HCT116 (cell line): ENCODE measurements at regions not wholly inside any gene's neighbourhood (a gene's known extent, or its start where the extent isn't known, plus 50 kb on each side); places are given as distances from the start of the nearest gene placed in this dataset.

ENCODE experiments used
- CTCF ChIP-seq, 3 experiments: fragments of 200-600 bp in 1 of 3; sonication (generic) in 1 of 3; IDR thresholded peaks in 2 of 3; conservative IDR thresholded peaks in 1 of 3; 2 replicates each; pipeline ENCODE4 v1.5.1; 2012 to 2017; ENCODE audit warnings: low read depth in 2 of 3, low read length in 2 of 3, antibody characterized with exemption in 1 of 3, borderline replicate concordance in 1 of 3, control low read depth in 1 of 3, mild to moderate bottlenecking in 1 of 3, mixed read lengths in 1 of 3, mixed run types in 1 of 3, moderate library complexity in 1 of 3; ENCODE audit not compliant: insufficient read depth in 1 of 3
- EGR1 ChIP-seq: IDR thresholded peaks from 2 replicates; pipeline ENCODE4 v1.6.1; 2012; ENCODE audit warnings: low read depth
- EZH2 ChIP-seq: fragments of 200-600 bp; sonication (generic); IDR thresholded peaks from 2 replicates; pipeline ENCODE4 v1.6.1; 2017; ENCODE audit warnings: antibody characterized with exemption, mixed run types
- EZH2phosphoT487 ChIP-seq: fragments of 200-600 bp; IDR thresholded peaks from 2 replicates; pipeline ENCODE4 v1.6.1; 2018; ENCODE audit warnings: antibody characterized with exemption, borderline replicate concordance
- JUND ChIP-seq: IDR thresholded peaks from 2 replicates; pipeline ENCODE4 v1.6.1; 2012
- POLR2A ChIP-seq: IDR thresholded peaks from 2 replicates; pipeline ENCODE4 v1.7.0; 2011; ENCODE audit warnings: borderline replicate concordance; ENCODE audit not compliant: insufficient read depth, insufficient read length; ENCODE audit errors: extremely low read depth
- POLR2AphosphoS5 ChIP-seq: IDR thresholded peaks from 2 replicates; pipeline ENCODE4 v1.6.1; 2011; ENCODE audit warnings: mild to moderate bottlenecking, low read depth, low read length, moderate library complexity
- RAD21 ChIP-seq: IDR thresholded peaks from 2 replicates; pipeline ENCODE4 v1.6.1; 2012; ENCODE audit warnings: low read depth, mild to moderate bottlenecking
- SP1 ChIP-seq: IDR thresholded peaks from 2 replicates; pipeline ENCODE4 v1.6.1; 2012; ENCODE audit warnings: low read depth
- TCF7L2 ChIP-seq: IDR thresholded peaks from 2 replicates; pipeline ENCODE4 v1.7.0; 2011; ENCODE audit warnings: borderline replicate concordance, inconsistent platforms; ENCODE audit not compliant: insufficient read depth, insufficient read length; ENCODE audit errors: extremely low read depth
- YY1 ChIP-seq: IDR thresholded peaks from 2 replicates; pipeline ENCODE4 v1.6.1; 2011; ENCODE audit warnings: low read length, low read depth, moderate library complexity, mild to moderate bottlenecking; ENCODE audit not compliant: insufficient replicate concordance; ENCODE audit errors: extremely low read depth
- TF ChIP-seq, protein P1 (sequence below): IDR thresholded peaks from 2 replicates; pipeline ENCODE4 v1.6.1; 2011; ENCODE audit warnings: mild to moderate bottlenecking, low read length, moderate library complexity; ENCODE audit not compliant: insufficient replicate concordance; ENCODE audit errors: extremely low read depth
- TF ChIP-seq, protein P2 (sequence below): IDR thresholded peaks from 2 replicates; pipeline ENCODE4 v1.6.1; 2012

DNA sequence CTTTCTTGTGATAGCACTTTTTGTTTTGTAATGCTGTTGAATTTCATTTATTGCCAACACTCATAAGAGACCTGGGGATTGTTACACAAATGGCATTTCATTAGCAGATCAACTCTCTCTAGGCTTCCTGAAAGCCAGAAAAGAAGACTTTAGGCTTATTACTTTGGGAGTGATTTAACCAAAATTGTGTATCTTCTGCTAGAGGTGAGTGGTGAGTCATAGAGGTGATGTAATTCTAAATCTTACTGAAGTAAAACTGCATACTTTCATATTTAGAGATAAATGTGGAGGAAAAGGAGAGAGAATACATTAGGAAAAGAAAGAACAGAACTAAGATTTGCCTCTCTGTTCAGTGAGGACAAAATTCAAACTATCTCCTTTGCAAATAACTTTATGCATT lies 304.7 kb upstream of the RGS17 start:
- TF ChIP-seq TCF7L2 (no peak), EGR1 (no peak), CTCF (IDR thresholded peaks at IDR 0.05 in 2 of 3, conservative IDR thresholded peaks at IDR 0.05 in 1 of 3; ENCODE audit: borderline replicate concordance in 1 of 3, insufficient read depth in 1 of 3, low read depth in 2 of 3, low read length in 2 of 3) (no peak), POLR2A (no peak), POLR2AphosphoS5 (no peak), JUND (no peak), SP1 (no peak), YY1 (no peak), EZH2 (no peak), EZH2phosphoT487 (no peak), RAD21 (no peak)
- TF ChIP-seq, protein P1, sequence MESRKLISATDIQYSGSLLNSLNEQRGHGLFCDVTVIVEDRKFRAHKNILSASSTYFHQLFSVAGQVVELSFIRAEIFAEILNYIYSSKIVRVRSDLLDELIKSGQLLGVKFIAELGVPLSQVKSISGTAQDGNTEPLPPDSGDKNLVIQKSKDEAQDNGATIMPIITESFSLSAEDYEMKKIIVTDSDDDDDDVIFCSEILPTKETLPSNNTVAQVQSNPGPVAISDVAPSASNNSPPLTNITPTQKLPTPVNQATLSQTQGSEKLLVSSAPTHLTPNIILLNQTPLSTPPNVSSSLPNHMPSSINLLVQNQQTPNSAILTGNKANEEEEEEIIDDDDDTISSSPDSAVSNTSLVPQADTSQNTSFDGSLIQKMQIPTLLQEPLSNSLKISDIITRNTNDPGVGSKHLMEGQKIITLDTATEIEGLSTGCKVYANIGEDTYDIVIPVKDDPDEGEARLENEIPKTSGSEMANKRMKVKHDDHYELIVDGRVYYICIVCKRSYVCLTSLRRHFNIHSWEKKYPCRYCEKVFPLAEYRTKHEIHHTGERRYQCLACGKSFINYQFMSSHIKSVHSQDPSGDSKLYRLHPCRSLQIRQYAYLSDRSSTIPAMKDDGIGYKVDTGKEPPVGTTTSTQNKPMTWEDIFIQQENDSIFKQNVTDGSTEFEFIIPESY, result no peak
- TF ChIP-seq, protein P2, sequence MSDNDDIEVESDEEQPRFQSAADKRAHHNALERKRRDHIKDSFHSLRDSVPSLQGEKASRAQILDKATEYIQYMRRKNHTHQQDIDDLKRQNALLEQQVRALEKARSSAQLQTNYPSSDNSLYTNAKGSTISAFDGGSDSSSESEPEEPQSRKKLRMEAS, result no peak
